ENCODE measurements at regions not wholly inside any gene's neighbourhood (a gene's known extent, or its start where the extent isn't known, plus 50 kb on each side); places are given as distances from the start of the nearest gene placed in this dataset.

DNA sequence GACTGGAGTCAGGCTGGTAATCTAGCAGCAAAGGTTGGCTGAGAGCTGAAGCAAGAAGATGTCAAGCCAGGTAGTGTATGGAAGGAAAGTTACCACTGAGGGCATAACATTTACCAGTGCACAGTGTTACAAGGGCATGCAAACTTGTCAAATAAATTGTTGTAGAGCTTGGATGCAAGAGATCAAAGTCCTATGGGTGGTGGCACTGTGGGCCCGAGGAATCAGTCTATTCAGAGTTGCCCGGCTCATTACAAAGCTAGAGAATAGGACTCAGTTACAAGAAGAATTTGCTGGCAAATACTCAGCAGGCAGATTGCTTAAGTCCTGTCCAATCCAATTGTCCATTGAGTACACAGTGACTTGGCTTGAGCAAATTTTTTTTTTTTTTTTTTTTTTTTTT, 2043.8 kb downstream of the ARAP2 start:
- intact Hi-C loops (cut with DNase I): no loop called here
- no peaks in the 10 kb centered on the region for H3K27me3 ChIP-seq
- H3K27ac ChIP-seq: peak overlapping the region in 2 of 3 donors; percentile 38 to 60
- ATAC-seq (peak; percentile 94 to 98 (median 96)), DNase-seq (peak; percentile 41 to 87 (median 65))
- H3K9me3 ChIP-seq: no peaks in the 10 kb centered on the region
- H3K4me3 ChIP-seq: no peak overlapping the region
- TF ChIP-seq POLR2A (IDR thresholded peaks at IDR 0.05): no peak
- TF ChIP-seq, protein P1, sequence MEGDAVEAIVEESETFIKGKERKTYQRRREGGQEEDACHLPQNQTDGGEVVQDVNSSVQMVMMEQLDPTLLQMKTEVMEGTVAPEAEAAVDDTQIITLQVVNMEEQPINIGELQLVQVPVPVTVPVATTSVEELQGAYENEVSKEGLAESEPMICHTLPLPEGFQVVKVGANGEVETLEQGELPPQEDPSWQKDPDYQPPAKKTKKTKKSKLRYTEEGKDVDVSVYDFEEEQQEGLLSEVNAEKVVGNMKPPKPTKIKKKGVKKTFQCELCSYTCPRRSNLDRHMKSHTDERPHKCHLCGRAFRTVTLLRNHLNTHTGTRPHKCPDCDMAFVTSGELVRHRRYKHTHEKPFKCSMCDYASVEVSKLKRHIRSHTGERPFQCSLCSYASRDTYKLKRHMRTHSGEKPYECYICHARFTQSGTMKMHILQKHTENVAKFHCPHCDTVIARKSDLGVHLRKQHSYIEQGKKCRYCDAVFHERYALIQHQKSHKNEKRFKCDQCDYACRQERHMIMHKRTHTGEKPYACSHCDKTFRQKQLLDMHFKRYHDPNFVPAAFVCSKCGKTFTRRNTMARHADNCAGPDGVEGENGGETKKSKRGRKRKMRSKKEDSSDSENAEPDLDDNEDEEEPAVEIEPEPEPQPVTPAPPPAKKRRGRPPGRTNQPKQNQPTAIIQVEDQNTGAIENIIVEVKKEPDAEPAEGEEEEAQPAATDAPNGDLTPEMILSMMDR (IDR thresholded peaks at IDR 0.05): no peak
- 20% methylated on average over 2 of the region's 2 CpGs for WGBS (ENCODE audit: insufficient coverage, low coverage, low lambda C conversion rate, missing lambda C conversion rate)
- peaks cover 0 to 12% (median 3%) of the 10 kb centered on the region in 4 donors for H3K4me1 ChIP-seq
- no peaks in the 10 kb centered on the region for H3K36me3 ChIP-seq

DNA sequence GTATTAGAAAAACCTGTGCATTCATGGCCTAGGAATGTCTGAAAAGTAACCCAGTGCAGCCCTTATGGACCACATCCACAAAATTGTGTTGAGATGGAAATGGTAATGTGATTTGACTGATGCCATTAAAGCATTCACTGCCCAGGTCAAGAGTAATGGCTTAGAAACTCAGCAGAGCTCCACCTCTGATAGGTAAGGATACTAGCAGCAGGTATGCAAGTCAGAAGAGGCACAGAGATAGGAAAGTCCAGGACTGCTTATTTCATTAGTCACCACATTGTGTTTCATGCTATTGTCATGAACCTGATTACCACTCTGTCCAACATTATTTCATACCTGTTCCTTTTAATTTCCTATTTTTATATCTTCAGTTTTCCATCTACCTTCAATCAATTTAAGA, 2042.2 kb downstream of the ARAP2 start:
- Histone ChIP-seq H3K27me3 (no peaks in the 10 kb centered on the region), H3K4me1 (peaks cover 0 to 5% (median under 1%) of the 10 kb centered on the region in 4 donors), H3K27ac (no peak overlapping the region), H3K9me3 (no peaks in the 10 kb centered on the region), H3K36me3 (no peaks in the 10 kb centered on the region), H3K4me3 (no peak overlapping the region)
- no peak for DNase-seq
- intact Hi-C loops (cut with DNase I): no loop called here
- no peak for TF ChIP-seq POLR2A (IDR thresholded peaks at IDR 0.05)
- TF ChIP-seq, protein P1 (IDR thresholded peaks at IDR 0.05): no peak
- no peak for ATAC-seq

DNA sequence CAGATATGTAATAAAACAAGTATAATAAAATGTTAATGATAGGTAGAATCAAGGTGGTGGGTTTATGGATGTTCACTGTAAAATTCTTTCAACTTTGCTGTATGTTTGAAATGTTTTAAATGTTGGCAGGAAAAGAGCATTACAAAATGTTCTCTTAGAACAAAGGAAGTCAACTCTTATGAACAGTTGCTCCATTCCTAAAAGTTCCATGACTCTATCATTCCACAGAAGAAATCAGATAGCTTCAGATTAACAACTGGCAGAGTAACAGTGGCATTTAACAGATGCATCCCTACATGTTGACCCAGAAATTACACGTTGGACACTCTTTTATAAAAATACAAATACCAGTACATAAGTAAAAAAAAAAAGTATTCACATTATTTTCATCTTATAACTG, 2023.7 kb downstream of the ARAP2 start:
- DNase-seq (no peak), ATAC-seq (peak in 1 of 4 donors; percentile 23)
- Histone ChIP-seq H3K36me3 (no peaks in the 10 kb centered on the region), H3K27me3 (no peaks in the 10 kb centered on the region), H3K4me1 (no peaks in the 10 kb centered on the region), H3K27ac (no peak overlapping the region), H3K4me3 (no peak overlapping the region), H3K9me3 (no peaks in the 10 kb centered on the region)
- TF ChIP-seq, protein P1 (IDR thresholded peaks at IDR 0.05): no peak
- TF ChIP-seq POLR2A (IDR thresholded peaks at IDR 0.05): no peak
- intact Hi-C loops (cut with DNase I): no loop called here
- 26% methylated on average over 1 of the region's 1 CpG for WGBS (ENCODE audit: insufficient coverage, low coverage, low lambda C conversion rate, missing lambda C conversion rate)

DNA sequence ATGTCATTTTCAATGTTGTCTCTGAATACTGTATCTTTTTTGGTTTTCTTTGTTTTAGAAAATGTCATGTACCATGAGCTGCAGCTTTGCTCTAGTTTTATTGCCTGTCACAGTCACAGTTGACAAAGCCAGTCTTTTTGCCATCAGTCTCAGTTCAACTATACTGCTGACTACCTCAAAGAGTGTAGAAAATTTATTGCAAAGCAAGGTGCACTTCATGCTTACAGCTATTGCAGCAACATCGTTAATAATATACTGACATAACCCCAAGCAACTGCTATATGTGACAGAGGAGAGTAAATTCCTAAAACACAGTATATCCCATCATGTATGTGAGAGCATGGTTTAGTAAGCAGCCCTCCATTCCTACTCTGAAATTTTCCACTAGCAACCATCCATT, 2022.3 kb downstream of the ARAP2 start:
- WGBS (ENCODE audit: insufficient coverage, low coverage, low lambda C conversion rate, missing lambda C conversion rate): 58% methylated on average over 1 of the region's 1 CpG
- Histone ChIP-seq H3K36me3 (no peaks in the 10 kb centered on the region), H3K4me3 (no peak overlapping the region), H3K4me1 (no peaks in the 10 kb centered on the region), H3K9me3 (no peaks in the 10 kb centered on the region), H3K27ac (no peak overlapping the region), H3K27me3 (no peaks in the 10 kb centered on the region)
- TF ChIP-seq POLR2A (IDR thresholded peaks at IDR 0.05): no peak
- TF ChIP-seq, protein P1 (IDR thresholded peaks at IDR 0.05): no peak
- no peak for ATAC-seq
- no peak for DNase-seq
- intact Hi-C loops (cut with DNase I): no loop called here

DNA sequence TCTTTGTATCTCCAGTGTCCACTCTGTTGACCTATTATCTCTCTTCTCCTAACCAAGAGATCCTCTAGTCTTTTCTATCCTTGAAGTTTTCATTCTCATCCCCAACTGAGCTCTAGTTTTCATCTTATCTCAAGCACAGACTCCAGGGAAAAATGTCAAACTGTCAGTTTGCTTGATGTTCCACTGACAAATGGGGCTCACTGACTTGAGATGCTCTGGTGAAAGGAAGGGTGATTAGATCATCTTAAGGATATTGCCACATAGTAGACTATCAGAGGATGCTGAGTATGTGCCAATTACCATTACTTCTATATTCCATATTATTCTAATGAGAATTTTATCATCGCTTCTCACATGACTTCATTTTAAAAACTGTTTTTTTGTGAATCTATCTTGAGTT, 2008.2 kb downstream of the ARAP2 start:
- Histone ChIP-seq H3K36me3 (no peaks in the 10 kb centered on the region), H3K27ac (no peak overlapping the region), H3K4me1 (no peaks in the 10 kb centered on the region), H3K4me3 (no peak overlapping the region), H3K9me3 (no peaks in the 10 kb centered on the region), H3K27me3 (no peaks in the 10 kb centered on the region)
- TF ChIP-seq, protein P1 (IDR thresholded peaks at IDR 0.05): no peak
- TF ChIP-seq POLR2A (IDR thresholded peaks at IDR 0.05): no peak
- intact Hi-C loops (cut with DNase I): no loop called here
- ATAC-seq: no peak
- DNase-seq: no peak
- 78% methylated on average over 1 of the region's 1 CpG for WGBS (ENCODE audit: insufficient coverage, low coverage, low lambda C conversion rate, missing lambda C conversion rate)

Data from right lobe of liver (tissue), 6 donors.